ENCODE measurements at regions not wholly inside any gene's neighbourhood (a gene's known extent, or its start where the extent isn't known, plus 50 kb on each side); places are given as distances from the start of the nearest gene placed in this dataset.
A peak's percentile ranks its signal among the peaks of the same experiment; 100 is the strongest.

DNA sequence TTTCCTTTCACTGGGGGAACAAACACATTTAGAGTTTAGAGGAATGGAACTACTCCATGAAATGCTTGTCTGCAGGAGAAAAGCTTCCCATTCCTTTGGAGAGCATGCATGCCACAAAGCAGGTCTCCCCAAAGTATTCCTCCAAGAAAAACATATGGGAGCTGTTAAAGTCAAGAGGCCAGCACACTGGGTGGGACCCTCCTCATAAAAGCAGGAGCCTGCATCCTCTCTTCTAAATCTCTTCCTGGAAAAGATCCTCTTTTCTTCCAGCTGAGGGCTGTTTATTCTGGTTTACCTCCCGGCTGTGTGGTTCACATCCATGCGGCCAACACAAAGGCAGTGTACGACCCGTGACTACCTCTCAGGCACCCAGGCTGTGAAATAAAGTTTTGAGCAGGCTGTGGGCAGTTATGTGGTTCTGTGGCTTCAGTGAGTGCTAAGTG lies 103.4 kb downstream of the TENT5C start:
- no peak for DNase-seq (ENCODE audit: low spot score)
- Histone ChIP-seq H3K27me3 (replicated peaks; ENCODE audit: insufficient read depth, low read depth, low read length, poor library complexity) (no peaks in the 10 kb centered on the region), H3K36me3 (ENCODE audit: insufficient read depth, low read length, poor library complexity, severe bottlenecking) (no peaks in the 10 kb centered on the region), H3K9me3 (ENCODE audit: low read depth, low read length, poor library complexity, severe bottlenecking) (no peaks in the 10 kb centered on the region), H3K27ac (ENCODE audit: low read depth, low read length, poor library complexity, severe bottlenecking) (no peak overlapping the region), H3K4me1 (ENCODE audit: insufficient read depth, low read length, poor library complexity, severe bottlenecking) (no peaks in the 10 kb centered on the region), H3K4me3 (ENCODE audit: low read depth, low read length, poor library complexity, severe bottlenecking) (no peak overlapping the region)
- ChIA-PET POLR2A (ENCODE audit: low non-redundant PET) (no interaction called here), CTCF (no interaction called here)
- BruUV-seq (replicated peaks): no TSS peak
- intact Hi-C loops (cut with micrococcal nuclease; ENCODE audit: unreplicated experiment): no loop called here
- TF ChIP-seq CTCF (conservative IDR thresholded peaks at IDR 0.05; ENCODE audit: low read depth, low read length): no peak
- no peak for TF ChIP-seq EZH2 (IDR thresholded peaks at IDR 0.05; ENCODE audit: borderline replicate concordance, low read depth, low read length, poor library complexity, severe bottlenecking)

GRCh38 chr1:117710710-117711109 lies 104.9 kb downstream of the TENT5C start:
- intact Hi-C loops (cut with micrococcal nuclease; ENCODE audit: unreplicated experiment): loop anchor here (5.0 kb wide), 1 partner anchor 187 kb away; no protein-coding TSS in a partner anchor
- TF ChIP-seq CTCF (conservative IDR thresholded peaks at IDR 0.05; ENCODE audit: low read depth, low read length) (peak; percentile 68), EZH2 (IDR thresholded peaks at IDR 0.05; ENCODE audit: borderline replicate concordance, low read depth, low read length, poor library complexity, severe bottlenecking) (no peak)
- Histone ChIP-seq H3K4me1 (ENCODE audit: insufficient read depth, low read length, poor library complexity, severe bottlenecking) (no peaks in the 10 kb centered on the region), H3K4me3 (ENCODE audit: low read depth, low read length, poor library complexity, severe bottlenecking) (no peak overlapping the region), H3K27ac (ENCODE audit: low read depth, low read length, poor library complexity, severe bottlenecking) (no peak overlapping the region), H3K36me3 (ENCODE audit: insufficient read depth, low read length, poor library complexity, severe bottlenecking) (no peaks in the 10 kb centered on the region), H3K9me3 (ENCODE audit: low read depth, low read length, poor library complexity, severe bottlenecking) (no peaks in the 10 kb centered on the region), H3K27me3 (replicated peaks; ENCODE audit: insufficient read depth, low read depth, low read length, poor library complexity) (no peaks in the 10 kb centered on the region)
- peak; percentile 31 for DNase-seq (ENCODE audit: low spot score)
- ChIA-PET CTCF (no interaction called here), POLR2A (ENCODE audit: low non-redundant PET) (no interaction called here)
- BruUV-seq (replicated peaks): no TSS peak

DNA sequence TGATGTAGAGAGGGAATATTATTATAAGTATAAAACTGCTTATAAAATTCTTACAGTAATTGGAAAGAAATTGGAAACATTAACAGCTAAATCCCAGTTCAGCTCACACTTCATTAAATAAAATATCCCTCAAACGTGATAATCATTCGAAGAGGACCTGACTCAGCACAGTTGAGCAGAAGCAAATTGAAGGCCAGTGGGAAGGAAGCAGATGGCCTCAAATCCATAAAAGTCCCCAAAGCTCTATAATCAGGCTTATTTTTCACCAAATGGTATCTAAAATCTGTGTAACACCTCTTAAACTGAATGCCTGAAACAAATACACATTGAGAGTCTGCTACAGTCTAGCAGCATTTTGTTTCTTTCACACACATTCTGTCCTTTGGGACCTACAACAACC lies 106.8 kb downstream of the TENT5C start:
- POLR2A ChIA-PET (ENCODE audit: low non-redundant PET): no interaction called here
- Histone ChIP-seq H3K4me3 (ENCODE audit: low read depth, low read length, poor library complexity, severe bottlenecking) (no peak overlapping the region), H3K27ac (ENCODE audit: low read depth, low read length, poor library complexity, severe bottlenecking) (no peak overlapping the region), H3K4me1 (ENCODE audit: insufficient read depth, low read length, poor library complexity, severe bottlenecking) (no peaks in the 10 kb centered on the region), H3K27me3 (replicated peaks; ENCODE audit: insufficient read depth, low read depth, low read length, poor library complexity) (no peaks in the 10 kb centered on the region), H3K9me3 (ENCODE audit: low read depth, low read length, poor library complexity, severe bottlenecking) (no peaks in the 10 kb centered on the region), H3K36me3 (ENCODE audit: insufficient read depth, low read length, poor library complexity, severe bottlenecking) (no peaks in the 10 kb centered on the region)
- BruUV-seq (replicated peaks): no TSS peak
- CTCF ChIA-PET: no interaction called here
- DNase-seq (ENCODE audit: low spot score): no peak
- TF ChIP-seq EZH2 (IDR thresholded peaks at IDR 0.05; ENCODE audit: borderline replicate concordance, low read depth, low read length, poor library complexity, severe bottlenecking) (no peak), CTCF (conservative IDR thresholded peaks at IDR 0.05; ENCODE audit: low read depth, low read length) (no peak)
- intact Hi-C loops (cut with micrococcal nuclease; ENCODE audit: unreplicated experiment): loop anchor here (5.0 kb wide), 1 partner anchor 185 kb away; no protein-coding TSS in a partner anchor
